ENCODE measurements at regions not wholly inside any gene's neighbourhood (a gene's known extent, or its start where the extent isn't known, plus 50 kb on each side); places are given as distances from the start of the nearest gene placed in this dataset.

GRCh38 chr3:125647318-125648014 is 52.2 kb upstream of the OSBPL11 start:
- TF ChIP-seq CTCF (conservative IDR thresholded peaks at IDR 0.05; ENCODE audit: low read depth, low read length) (no peak), EZH2 (IDR thresholded peaks at IDR 0.05; ENCODE audit: borderline replicate concordance, low read depth, low read length, poor library complexity, severe bottlenecking) (no peak)

Data from A673 (cell line).